PC-9 (cell line): ENCODE measurements at regions not wholly inside any gene's neighbourhood (a gene's known extent, or its start where the extent isn't known, plus 50 kb on each side); places are given as distances from the start of the nearest gene placed in this dataset.
"Not testable (repeated sequence)": the region's sequence is repeated elsewhere in the genome, so short reads cannot be mapped to it uniquely, and the experiment has no call there.

Experiments used
- EZH2 ChIP-seq: fragments of 200-600 bp; sonication (generic); IDR thresholded peaks from 2 replicates; pipeline ENCODE4 v1.8.0; 2017; ENCODE audit warnings: antibody characterized with exemption, low read depth
- TF ChIP-seq, protein P1 (sequence below): fragments of 200-600 bp; sonication (generic); conservative IDR thresholded peaks from 2 replicates; pipeline ENCODE4 v1.6.1; 2017; ENCODE audit warnings: mixed run types, antibody characterized with exemption, mild to moderate bottlenecking, moderate library complexity

DNA sequence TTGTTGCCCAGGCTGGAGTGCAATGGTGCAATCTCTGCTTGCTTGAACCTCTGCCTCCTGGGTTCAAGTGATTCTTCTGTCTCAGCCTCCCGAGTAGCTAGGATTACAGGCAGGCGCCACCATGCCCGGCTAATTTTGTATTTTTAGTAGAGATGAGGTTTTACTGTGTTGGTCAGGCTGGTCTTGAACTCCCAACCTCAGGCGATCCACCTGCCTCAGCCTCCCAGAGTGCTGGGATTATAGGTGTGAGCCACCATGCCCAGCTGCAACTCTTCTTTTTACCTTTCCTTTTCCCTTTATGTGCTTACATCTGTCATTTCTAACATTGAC, 106.5 kb upstream of the TPTE start:
- not testable (repeated sequence) for TF ChIP-seq EZH2
- TF ChIP-seq, protein P1, sequence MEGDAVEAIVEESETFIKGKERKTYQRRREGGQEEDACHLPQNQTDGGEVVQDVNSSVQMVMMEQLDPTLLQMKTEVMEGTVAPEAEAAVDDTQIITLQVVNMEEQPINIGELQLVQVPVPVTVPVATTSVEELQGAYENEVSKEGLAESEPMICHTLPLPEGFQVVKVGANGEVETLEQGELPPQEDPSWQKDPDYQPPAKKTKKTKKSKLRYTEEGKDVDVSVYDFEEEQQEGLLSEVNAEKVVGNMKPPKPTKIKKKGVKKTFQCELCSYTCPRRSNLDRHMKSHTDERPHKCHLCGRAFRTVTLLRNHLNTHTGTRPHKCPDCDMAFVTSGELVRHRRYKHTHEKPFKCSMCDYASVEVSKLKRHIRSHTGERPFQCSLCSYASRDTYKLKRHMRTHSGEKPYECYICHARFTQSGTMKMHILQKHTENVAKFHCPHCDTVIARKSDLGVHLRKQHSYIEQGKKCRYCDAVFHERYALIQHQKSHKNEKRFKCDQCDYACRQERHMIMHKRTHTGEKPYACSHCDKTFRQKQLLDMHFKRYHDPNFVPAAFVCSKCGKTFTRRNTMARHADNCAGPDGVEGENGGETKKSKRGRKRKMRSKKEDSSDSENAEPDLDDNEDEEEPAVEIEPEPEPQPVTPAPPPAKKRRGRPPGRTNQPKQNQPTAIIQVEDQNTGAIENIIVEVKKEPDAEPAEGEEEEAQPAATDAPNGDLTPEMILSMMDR, result not testable (repeated sequence)
